ENCODE measurements at regions not wholly inside any gene's neighbourhood (a gene's known extent, or its start where the extent isn't known, plus 50 kb on each side); places are given as distances from the start of the nearest gene placed in this dataset.

DNA sequence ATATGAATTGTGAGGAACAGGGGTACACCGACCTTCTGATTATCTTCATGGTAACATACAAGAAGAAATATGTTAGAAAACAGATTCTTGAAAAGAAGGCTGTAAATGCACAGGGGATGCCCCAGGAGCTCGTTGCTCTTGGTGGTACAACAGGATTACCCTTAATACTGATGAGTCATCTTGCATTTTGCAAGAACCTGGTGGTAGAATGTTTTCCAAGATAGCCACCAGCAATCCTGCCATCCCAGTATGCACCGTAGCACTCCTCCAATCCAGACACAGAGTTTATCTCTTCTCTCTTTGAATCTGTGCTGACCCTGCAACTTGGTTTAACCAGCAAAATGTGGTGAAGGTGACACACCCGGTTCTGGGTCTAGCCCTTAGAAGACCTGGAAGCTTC lies 238.3 kb downstream of the EN1 start:
- no peaks in the 10 kb centered on the region for H3K27me3 ChIP-seq
- H3K36me3 ChIP-seq = no peaks in the 10 kb centered on the region
- no peak overlapping the region for H3K4me3 ChIP-seq
- no peak for TF ChIP-seq CTCF (IDR thresholded peaks at IDR 0.05)
- no peak for TF ChIP-seq POLR2A (IDR thresholded peaks at IDR 0.05)
- intact Hi-C loops (cut with DNase I) = no loop called here
- H3K9me3 ChIP-seq = no peaks in the 10 kb centered on the region
- no peak for DNase-seq
- no peak overlapping the region for H3K27ac ChIP-seq
- no peaks in the 10 kb centered on the region for H3K4me1 ChIP-seq
- 60 to 67% methylated on average over 4 of the region's 4 CpGs for WGBS, 2 donors

DNA sequence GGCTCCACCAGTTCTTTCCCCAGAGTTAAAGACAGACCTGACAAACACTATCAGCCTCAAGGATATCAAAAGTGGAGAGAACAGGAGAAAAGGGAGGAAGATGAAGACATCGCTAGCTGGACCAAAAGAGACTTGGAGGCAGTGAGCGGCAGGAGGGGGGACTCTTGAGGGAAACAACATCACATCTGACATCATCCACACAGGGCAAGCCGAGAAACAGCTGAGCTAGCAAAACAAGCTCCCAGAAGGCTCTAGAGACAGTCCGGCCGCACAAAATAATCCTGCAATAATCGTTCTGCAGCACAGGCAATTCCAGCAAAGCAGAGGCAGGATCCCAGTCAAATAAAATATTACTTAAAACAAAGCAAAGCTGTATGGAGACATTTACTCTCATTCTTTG lies 239.8 kb downstream of the EN1 start:
- no peak overlapping the region for H3K27ac ChIP-seq
- H3K4me3 ChIP-seq = no peak overlapping the region
- no peaks in the 10 kb centered on the region for H3K9me3 ChIP-seq
- no peak for DNase-seq
- H3K36me3 ChIP-seq = no peaks in the 10 kb centered on the region
- H3K4me1 ChIP-seq = no peaks in the 10 kb centered on the region
- H3K27me3 ChIP-seq = no peaks in the 10 kb centered on the region
- intact Hi-C loops (cut with DNase I) = no loop called here
- WGBS, 2 donors = 72 to 78% methylated on average over 6 of the region's 6 CpGs
- TF ChIP-seq POLR2A (IDR thresholded peaks at IDR 0.05) (no peak), CTCF (IDR thresholded peaks at IDR 0.05) (no peak)

- 13 to 25% methylated on average over 2 of the region's 2 CpGs for WGBS, 2 donors
- DNase-seq = no peak
- H3K36me3 ChIP-seq = no peaks in the 10 kb centered on the region
- no peaks in the 10 kb centered on the region for H3K27me3 ChIP-seq
- no peak overlapping the region for H3K27ac ChIP-seq
- H3K4me1 ChIP-seq = no peaks in the 10 kb centered on the region
- no peak for TF ChIP-seq POLR2A (IDR thresholded peaks at IDR 0.05)
- no peak for TF ChIP-seq CTCF (IDR thresholded peaks at IDR 0.05)
- intact Hi-C loops (cut with DNase I) = no loop called here
- H3K9me3 ChIP-seq = no peaks in the 10 kb centered on the region
- no peak overlapping the region for H3K4me3 ChIP-seq
These were observed 242.6 kb downstream of the EN1 start for GRCh38 chr2:118604811-118605210.

DNA sequence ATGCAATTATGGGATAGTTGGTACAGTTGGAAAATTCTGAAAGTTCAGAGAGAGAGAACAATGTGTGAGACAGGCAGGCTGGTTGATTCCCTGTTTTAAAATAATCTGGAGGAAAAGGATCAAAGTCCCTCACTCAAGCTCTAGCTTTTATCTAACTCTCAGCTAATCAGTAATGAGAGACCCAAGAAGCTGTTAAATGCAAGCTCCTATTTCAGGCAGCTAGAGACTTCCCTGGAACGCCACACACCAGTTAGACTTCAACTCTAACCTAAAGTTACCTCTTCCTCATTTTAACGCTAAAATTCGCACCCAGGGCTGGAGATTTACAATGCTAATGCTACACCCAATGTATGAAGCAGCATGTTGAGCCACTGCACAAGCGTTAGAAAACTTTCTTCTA lies 243.1 kb downstream of the EN1 start:
- no peak for DNase-seq
- no peak overlapping the region for H3K27ac ChIP-seq
- WGBS, 2 donors = 52 to 69% methylated on average over 4 of the region's 4 CpGs
- H3K9me3 ChIP-seq = no peaks in the 10 kb centered on the region
- no peak overlapping the region for H3K4me3 ChIP-seq
- H3K27me3 ChIP-seq = no peaks in the 10 kb centered on the region
- intact Hi-C loops (cut with DNase I) = no loop called here
- H3K4me1 ChIP-seq = no peaks in the 10 kb centered on the region
- H3K36me3 ChIP-seq = no peaks in the 10 kb centered on the region
- no peak for TF ChIP-seq CTCF (IDR thresholded peaks at IDR 0.05)
- no peak for TF ChIP-seq POLR2A (IDR thresholded peaks at IDR 0.05)

GRCh38 chr2:118599141-118599540 lies 248.3 kb downstream of the EN1 start:
- intact Hi-C loops (cut with DNase I) = no loop called here
- Histone ChIP-seq H3K9me3 (peaks cover 0 to 6% (median 0%) of the 10 kb centered on the region in 3 donors), H3K4me1 (no peaks in the 10 kb centered on the region), H3K4me3 (no peak overlapping the region), H3K27ac (no peak overlapping the region), H3K27me3 (no peaks in the 10 kb centered on the region), H3K36me3 (no peaks in the 10 kb centered on the region)
- no peak for TF ChIP-seq POLR2A (IDR thresholded peaks at IDR 0.05)
- no peak for TF ChIP-seq CTCF (IDR thresholded peaks at IDR 0.05)
- no peak for DNase-seq
- WGBS, 2 donors = 63 to 67% methylated on average over 3 of the region's 3 CpGs

Data from esophagus squamous epithelium (tissue), 5 donors.